ENCODE measurements at regions not wholly inside any gene's neighbourhood (a gene's known extent, or its start where the extent isn't known, plus 50 kb on each side); places are given as distances from the start of the nearest gene placed in this dataset.
A peak's percentile ranks its signal among the peaks of the same experiment; 100 is the strongest.

GRCh38 chr10:61835069-61835945 lies 66.2 kb upstream of the ARID5B start:
- POLR2A ChIA-PET, result no interaction called here
- Histone ChIP-seq H3K27me3 (ENCODE audit: insufficient read depth) (no peaks in the 10 kb centered on the region), H3K27ac (ENCODE audit: low read depth in 2 of 2, low read length in 1 of 2) (peak overlapping the region; percentile 89 to 93), H4K20me1 (ENCODE audit: insufficient read depth) (no peaks in the 10 kb centered on the region), H3K9me2 (no peaks in the 10 kb centered on the region), H3F3A (replicated peaks; ENCODE audit: insufficient read depth) (peaks cover 21% of the 10 kb centered on the region), H3K4me3 (ENCODE audit: low read depth in 2 of 2, low read length in 1 of 2) (peak overlapping the region in 1 of 2 experiments; percentile 39; a peak in 1 of 4 replicates), H3K36me3 (replicated peaks in 1 of 2; ENCODE audit: control insufficient read depth in 1 of 2, insufficient read depth in 2 of 2, low read length in 1 of 2) (no peaks in the 10 kb centered on the region), H3K9me3 (no peaks in the 10 kb centered on the region), H3K9ac (peak overlapping the region; percentile 55), H2AFZ (ENCODE audit: low read depth) (peak overlapping the region; percentile 61), H3K4me2 (peak overlapping the region; percentile 71), H3K4me1 (ENCODE audit: control insufficient read depth in 1 of 2, insufficient read depth in 2 of 2, low read depth in 1 of 2, low read length in 1 of 2) (peaks cover 21 to 29% of the 10 kb centered on the region in 2 experiments), H3K79me2 (ENCODE audit: insufficient read depth) (no peaks in the 10 kb centered on the region)
- CTCF ChIA-PET, result interaction anchor here (0.6 to 2.4 kb wide), 17 partner anchors 8 to 848 kb away, joined by 3 to 13 read pairs (median 4); no protein-coding TSS in a partner anchor
- peak; percentile 15 for DNase-seq
- TF ChIP-seq USF1 (IDR thresholded peaks at IDR 0.05; ENCODE audit: borderline replicate concordance, low read depth) (no peak), SMC3 (IDR thresholded peaks at IDR 0.05; ENCODE audit: low read depth, low read length) (peak; percentile 72), POLR2AphosphoS5 (IDR thresholded peaks at IDR 0.05; ENCODE audit: low read depth, low read length) (no peak), TEAD4 (IDR thresholded peaks at IDR 0.05; ENCODE audit: borderline replicate concordance, insufficient read depth) (peak; percentile 27; the same call in 1 of the 2 replicates), NFIC (IDR thresholded peaks at IDR 0.05; ENCODE audit: borderline replicate concordance) (peak; percentile 75; the same call in 1 of the 2 replicates), JUND (IDR thresholded peaks at IDR 0.05) (peak; percentile 83), YY1 (IDR thresholded peaks at IDR 0.05; ENCODE audit: low read depth) (peak; percentile 23; the same call in 1 of the 2 replicates), EZH2phosphoT487 (IDR thresholded peaks at IDR 0.05; ENCODE audit: borderline replicate concordance, low read depth) (no peak), CHD2 (IDR thresholded peaks at IDR 0.05; ENCODE audit: low read length, partially characterized antibody) (no peak), TAF1 (IDR thresholded peaks at IDR 0.05; ENCODE audit: borderline replicate concordance, low read depth, low read length) (no peak), FOXM1 (IDR thresholded peaks at IDR 0.05; ENCODE audit: low read depth) (no peak), PBX3 (IDR thresholded peaks at IDR 0.05) (peak; percentile 94), MXI1 (IDR thresholded peaks at IDR 0.05; ENCODE audit: low read depth, low read length) (no peak), EP300 (IDR thresholded peaks at IDR 0.05; ENCODE audit: borderline replicate concordance in 1 of 2, low read depth in 1 of 2, low read length in 1 of 2) (peak in 1 of 2 experiments; percentile 65; a peak in 2 of 4 replicates), RAD21 (IDR thresholded peaks at IDR 0.05; ENCODE audit: low read length) (peak; percentile 77), FOSL2 (IDR thresholded peaks at IDR 0.05; ENCODE audit: borderline replicate concordance, low read depth) (peak; percentile 78; the same call in 1 of the 2 replicates), SIN3A (IDR thresholded peaks at IDR 0.05; ENCODE audit: borderline replicate concordance, low read depth, low read length) (peak; percentile 42; the same call in 1 of the 2 replicates), GATA2 (CRISPR knock-in tag; IDR thresholded peaks at IDR 0.05) (no peak), USF2 (IDR thresholded peaks at IDR 0.05; ENCODE audit: borderline replicate concordance, low read depth, low read length) (no peak), TCF12 (IDR thresholded peaks at IDR 0.05) (peak; percentile 62), GABPA (IDR thresholded peaks at IDR 0.05; ENCODE audit: low read depth) (no peak), ZBTB33 (IDR thresholded peaks at IDR 0.05; ENCODE audit: borderline replicate concordance, low read depth) (no peak), MEF2A (IDR thresholded peaks at IDR 0.05; ENCODE audit: borderline replicate concordance, low read depth) (no peak), MAX (IDR thresholded peaks at IDR 0.05; ENCODE audit: low read depth) (no peak), CTCF (IDR thresholded peaks at IDR 0.05) (peak; percentile 69), FOXJ3 (CRISPR knock-in tag; IDR thresholded peaks at IDR 0.05) (no peak)
- WGBS (ENCODE audit: low lambda C conversion rate), result 22% methylated on average over 8 of the region's 8 CpGs
